ENCODE measurements at regions not wholly inside any gene's neighbourhood (a gene's known extent, or its start where the extent isn't known, plus 50 kb on each side); places are given as distances from the start of the nearest gene placed in this dataset.
A peak's percentile ranks its signal among the peaks of the same experiment; 100 is the strongest.

GRCh38 chr7:42373285-42373684 is 136.3 kb upstream of the GLI3 start:
- no peak overlapping the region for H3K4me3 ChIP-seq (ENCODE audit: low read length)
- no peak for DNase-seq (ENCODE audit: low read depth, low spot score)

- H3K4me3 ChIP-seq (ENCODE audit: low read length) = no peak overlapping the region
- DNase-seq (ENCODE audit: low read depth, low spot score) = no peak
Measured at GRCh38 chr7:42372479-42372878, 135.5 kb upstream of the GLI3 start.

GRCh38 chr7:42359946-42360345 is 122.9 kb upstream of the GLI3 start:
- DNase-seq (ENCODE audit: low read depth, low spot score) = no peak
- H3K4me3 ChIP-seq (ENCODE audit: low read length) = no peak overlapping the region

- no peak for DNase-seq (ENCODE audit: low read depth, low spot score)
- no peak overlapping the region for H3K4me3 ChIP-seq (ENCODE audit: low read length)
Measured at GRCh38 chr7:42351316-42351935, 114.4 kb upstream of the GLI3 start.

- no peak overlapping the region for H3K4me3 ChIP-seq (ENCODE audit: low read length)
- no peak for DNase-seq (ENCODE audit: low read depth, low spot score)
Measured at GRCh38 chr7:42350801-42351200, 113.8 kb upstream of the GLI3 start.

GRCh38 chr7:42348631-42349030 is 111.6 kb upstream of the GLI3 start:
- no peak overlapping the region for H3K4me3 ChIP-seq (ENCODE audit: low read length)
- no peak for DNase-seq (ENCODE audit: low read depth, low spot score)

- no peak for DNase-seq (ENCODE audit: low read depth, low spot score)
Measured at GRCh38 chr7:42348071-42348470, 111.1 kb upstream of the GLI3 start.

GRCh38 chr7:42347616-42348015 is 110.6 kb upstream of the GLI3 start:
- H3K4me3 ChIP-seq (ENCODE audit: low read length) = no peak overlapping the region
- DNase-seq (ENCODE audit: low read depth, low spot score) = no peak

More at GRCh38 chr7:42348071-42348470, 111.1 kb upstream of the GLI3 start:
- H3K4me3 ChIP-seq (ENCODE audit: low read length) = no peak overlapping the region

- DNase-seq (ENCODE audit: low read depth, low spot score) = no peak
- H3K4me3 ChIP-seq (ENCODE audit: low read length) = no peak overlapping the region
Measured at GRCh38 chr7:42345478-42346299, 108.7 kb upstream of the GLI3 start.

- no peak for DNase-seq (ENCODE audit: low read depth, low spot score)
- H3K4me3 ChIP-seq (ENCODE audit: low read length) = no peak overlapping the region
Measured at GRCh38 chr7:42344198-42344755, 107.3 kb upstream of the GLI3 start.

GRCh38 chr7:42342381-42342780 is 105.4 kb upstream of the GLI3 start:
- no peak overlapping the region for H3K4me3 ChIP-seq (ENCODE audit: low read length)
- no peak for DNase-seq (ENCODE audit: low read depth, low spot score)

- no peak for DNase-seq (ENCODE audit: low read depth, low spot score)
- H3K4me3 ChIP-seq (ENCODE audit: low read length) = no peak overlapping the region
Measured at GRCh38 chr7:42340436-42340835, 103.4 kb upstream of the GLI3 start.

GRCh38 chr7:42338916-42339540 is 102.0 kb upstream of the GLI3 start:
- no peak overlapping the region for H3K4me3 ChIP-seq (ENCODE audit: low read length)
- no peak for DNase-seq (ENCODE audit: low read depth, low spot score)

- H3K4me3 ChIP-seq (ENCODE audit: low read length) = no peak overlapping the region
- DNase-seq (ENCODE audit: low read depth, low spot score) = no peak
Measured at GRCh38 chr7:42338231-42338915, 101.4 kb upstream of the GLI3 start.

- H3K4me3 ChIP-seq (ENCODE audit: low read length) = no peak overlapping the region
- no peak for DNase-seq (ENCODE audit: low read depth, low spot score)
Measured at GRCh38 chr7:42337225-42337905, 100.4 kb upstream of the GLI3 start.

GRCh38 chr7:42332605-42333222 is 95.7 kb upstream of the GLI3 start:
- H3K4me3 ChIP-seq (ENCODE audit: low read length) = no peak overlapping the region
- no peak for DNase-seq (ENCODE audit: low read depth, low spot score)

- H3K4me3 ChIP-seq (ENCODE audit: low read length) = no peak overlapping the region
- DNase-seq (ENCODE audit: low read depth, low spot score) = no peak
Measured at GRCh38 chr7:42319631-42320030, 82.6 kb upstream of the GLI3 start.

GRCh38 chr7:42315631-42316030 is 78.6 kb upstream of the GLI3 start:
- peak; percentile 18 for DNase-seq (ENCODE audit: low read depth, low spot score)
- H3K4me3 ChIP-seq (ENCODE audit: low read length) = no peak overlapping the region

- no peak overlapping the region for H3K4me3 ChIP-seq (ENCODE audit: low read length)
- no peak for DNase-seq (ENCODE audit: low read depth, low spot score)
Measured at GRCh38 chr7:42315103-42315502, 78.1 kb upstream of the GLI3 start.
